H9 (cell line): ENCODE measurements at regions not wholly inside any gene's neighbourhood (a gene's known extent, or its start where the extent isn't known, plus 50 kb on each side); places are given as distances from the start of the nearest gene placed in this dataset.

Experiments used
- DNase-seq: peaks from one replicate; pipeline ENCODE4 v3.0.0-alpha.2; 2017
- H2AFZ ChIP-seq: one replicate; pipeline ENCODE4 v1.6.1; 2013; ENCODE audit warnings: mild to moderate bottlenecking, low read length, control low read depth, moderate library complexity
- H2AK5ac ChIP-seq: 2 replicates; pipeline ENCODE4 v1.6.1; 2013; ENCODE audit warnings: low read length, control low read depth, mixed read lengths; ENCODE audit not compliant: insufficient read length
- H2BK120ac ChIP-seq: one replicate; pipeline ENCODE4 v1.6.1; 2013; ENCODE audit warnings: low read depth, mild to moderate bottlenecking, low read length, control low read depth, inconsistent platforms; ENCODE audit not compliant: poor library complexity, severe bottlenecking
- H2BK12ac ChIP-seq: 2 replicates; pipeline ENCODE4 v1.6.1; 2013; ENCODE audit warnings: low read length, control low read depth, mixed read lengths, low read depth; ENCODE audit not compliant: insufficient read length
- H2BK15ac ChIP-seq: 2 replicates; pipeline ENCODE4 v1.6.1; 2013; ENCODE audit warnings: low read depth, low read length, control low read depth
- H2BK20ac ChIP-seq: one replicate; pipeline ENCODE4 v1.6.1; 2013; ENCODE audit warnings: low read depth, mild to moderate bottlenecking, low read length, control low read depth, inconsistent platforms; ENCODE audit not compliant: poor library complexity, severe bottlenecking
- H2BK5ac ChIP-seq: 2 replicates; pipeline ENCODE4 v1.6.1; 2013; ENCODE audit warnings: low read length, control low read depth, mixed read lengths; ENCODE audit not compliant: insufficient read length
- H3K14ac ChIP-seq: 2 replicates; pipeline ENCODE4 v1.6.1; 2013; ENCODE audit warnings: low read length, control low read depth; ENCODE audit not compliant: insufficient read depth
- H3K18ac ChIP-seq: 2 replicates; pipeline ENCODE4 v1.6.1; 2013; ENCODE audit warnings: low read depth, mild to moderate bottlenecking, mixed read lengths, low read length, control low read depth; ENCODE audit not compliant: insufficient read length
- H3K23ac ChIP-seq: 2 replicates; pipeline ENCODE4 v1.6.1; 2013; ENCODE audit warnings: low read length, control low read depth, mixed read lengths, low read depth; ENCODE audit not compliant: insufficient read length
- H3K23me2 ChIP-seq: 2 replicates; pipeline ENCODE4 v1.6.1; 2013; ENCODE audit warnings: low read depth, mild to moderate bottlenecking, mixed read lengths, low read length, control low read depth; ENCODE audit not compliant: insufficient read length, poor library complexity, severe bottlenecking
- H3K27ac ChIP-seq: 2 replicates; pipeline ENCODE4 v1.5.1; 2013; ENCODE audit warnings: low read length, control low read depth, mixed read lengths, low read depth; ENCODE audit not compliant: insufficient read length
- H3K27me3 ChIP-seq: 2 replicates; pipeline ENCODE4 v1.6.1; 2013; ENCODE audit warnings: low read length, control low read depth, inconsistent platforms; ENCODE audit not compliant: insufficient read depth
- H3K4ac ChIP-seq: 2 replicates; pipeline ENCODE4 v1.6.1; 2013; ENCODE audit warnings: low read depth, mild to moderate bottlenecking, control low read depth, inconsistent platforms, low read length, moderate library complexity
- H3K4me1 ChIP-seq: 2 replicates; pipeline ENCODE4 v1.6.1; 2013; ENCODE audit warnings: low read length, control low read depth, inconsistent platforms; ENCODE audit not compliant: insufficient read depth
- H3K4me2 ChIP-seq: 2 replicates; pipeline ENCODE4 v1.6.1; 2013; ENCODE audit warnings: low read length, control low read depth, mixed read lengths; ENCODE audit not compliant: insufficient read length, insufficient read depth
- H3K56ac ChIP-seq: 2 replicates; pipeline ENCODE4 v1.6.1; 2013; ENCODE audit warnings: low read depth, mild to moderate bottlenecking, mixed read lengths, low read length, control low read depth; ENCODE audit not compliant: insufficient read length
- H3K79me1 ChIP-seq: 2 replicates; pipeline ENCODE4 v1.6.1; 2013; ENCODE audit warnings: low read depth, mild to moderate bottlenecking, moderate library complexity, low read length, control low read depth, inconsistent platforms; ENCODE audit not compliant: insufficient read depth, poor library complexity, severe bottlenecking
- H3K79me2 ChIP-seq: 2 replicates; pipeline ENCODE4 v1.6.1; 2013; ENCODE audit warnings: low read length, control low read depth, inconsistent platforms; ENCODE audit not compliant: insufficient read depth
- H3K9ac ChIP-seq: 2 replicates; pipeline ENCODE4 v1.6.1; 2013; ENCODE audit warnings: low read length, control low read depth, mixed read lengths; ENCODE audit not compliant: insufficient read length; ENCODE audit errors: extremely low read depth
- H3K9me3 ChIP-seq: one replicate; pipeline ENCODE4 v1.6.1; 2013; ENCODE audit warnings: low read depth, low read length, inconsistent platforms; ENCODE audit not compliant: control insufficient read depth
- H3T11ph ChIP-seq: one replicate; pipeline ENCODE4 v1.6.1; 2013; ENCODE audit warnings: mild to moderate bottlenecking, low read length, control low read depth, inconsistent platforms
- H4K20me1 ChIP-seq: one replicate; pipeline ENCODE4 v1.6.1; 2013; ENCODE audit not compliant: control insufficient read depth, insufficient read length, insufficient read depth
- H4K5ac ChIP-seq: 2 replicates; pipeline ENCODE4 v1.6.1; 2013; ENCODE audit warnings: low read depth, mild to moderate bottlenecking, mixed read lengths, low read length, control low read depth; ENCODE audit not compliant: insufficient read length
- H4K8ac ChIP-seq: replicated peaks from 2 replicates; pipeline ENCODE4 v1.6.1; 2013; ENCODE audit warnings: low read length, control low read depth, mixed read lengths, low read depth; ENCODE audit not compliant: insufficient read length
- H4K91ac ChIP-seq: 2 replicates; pipeline ENCODE4 v1.6.1; 2013; ENCODE audit warnings: low read depth, mild to moderate bottlenecking, moderate library complexity, mixed read lengths, low read length, control low read depth; ENCODE audit not compliant: insufficient read length
- H3K27ac Mint-ChIP-seq, 3 experiments: 2 replicates in 2 of 3; 3 replicates in 1 of 3; pipeline ENCODE4 v1.8.0; 2020 to 2021; ENCODE audit warnings: mixed read lengths in 3 of 3, mild to moderate bottlenecking in 1 of 3, moderate library complexity in 1 of 3
- H3K27me3 Mint-ChIP-seq: 2 replicates; pipeline ENCODE4 v1.8.0; 2021; ENCODE audit warnings: low read depth, mild to moderate bottlenecking, moderate library complexity, mixed read lengths
- H3K36me3 Mint-ChIP-seq, 3 experiments: 2 replicates in 2 of 3; 3 replicates in 1 of 3; pipeline ENCODE4 v1.8.0; 2020 to 2021; ENCODE audit warnings: low read depth in 3 of 3, mixed read lengths in 3 of 3; ENCODE audit not compliant: insufficient read depth in 1 of 3
- H3K4me1 Mint-ChIP-seq, 2 experiments: 2 replicates each; pipeline ENCODE4 v1.8.0; 2020; ENCODE audit warnings: mixed read lengths in 2 of 2
- H3K4me3 Mint-ChIP-seq, 2 experiments: 2 replicates in 1 of 2; 3 replicates in 1 of 2; pipeline ENCODE4 v1.8.0; 2020 to 2021; ENCODE audit warnings: mild to moderate bottlenecking in 2 of 2, mixed read lengths in 2 of 2, moderate library complexity in 1 of 2
- H3K9me3 Mint-ChIP-seq, 2 experiments: 2 replicates in 1 of 2; 3 replicates in 1 of 2; pipeline ENCODE4 v1.8.0; 2020; ENCODE audit warnings: mild to moderate bottlenecking in 2 of 2, mixed read lengths in 2 of 2, moderate library complexity in 1 of 2
- CTCF ChIP-seq: fragments of 200-600 bp; sonication (generic); conservative IDR thresholded peaks from 3 replicates; pipeline ENCODE4 v1.8.0; 2021; ENCODE audit warnings: antibody characterized with exemption, mild to moderate bottlenecking
- WGBS: extraction: QIAGEN DNeasy Blood & Tissue Kit; methylation state at CpG from one replicate; pipeline ENCODE4 v1.1.7; 2013; ENCODE audit warnings: missing lambda C conversion rate, low lambda C conversion rate, mixed read lengths; ENCODE audit not compliant: insufficient read length; ENCODE audit errors: extremely low coverage; 5-methylcytosine and 5-hydroxymethylcytosine counted together

DNA sequence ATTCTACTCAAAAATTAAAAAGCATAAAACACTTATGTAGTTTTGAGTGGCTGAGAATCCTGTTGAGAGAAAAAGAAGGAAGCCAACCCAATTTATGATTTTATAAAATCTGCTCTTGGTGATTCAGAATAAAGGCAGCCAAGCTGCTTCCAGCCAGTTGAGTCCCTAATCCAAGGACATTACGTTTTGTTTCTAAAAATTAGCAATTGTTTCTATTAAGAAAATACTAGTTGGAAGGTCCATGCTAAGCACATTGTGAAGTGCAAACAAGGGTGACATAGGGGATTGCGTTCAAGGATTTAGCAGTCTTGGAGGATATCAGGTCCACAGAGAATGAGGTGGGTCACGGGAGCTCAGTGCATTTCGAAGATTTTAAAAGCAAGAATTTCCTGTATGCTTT lies 987.7 kb downstream of the TYW1 start:
- H3K36me3 Mint-ChIP-seq: no peaks in the 10 kb centered on the region; a peak in 1 of 7 replicates
- no peak overlapping the region for H3K27ac ChIP-seq
- no peaks in the 10 kb centered on the region for H3K79me1 ChIP-seq

More for the DNA sequence above, 987.7 kb downstream of the TYW1 start:
- no peak overlapping the region for H2BK15ac ChIP-seq
- no peak overlapping the region for H3K9ac ChIP-seq
- Mint-ChIP-seq H3K27me3 (no peaks in the 10 kb centered on the region), H3K9me3 (no peaks in the 10 kb centered on the region; a peak in 3 of 5 replicates), H3K4me1 (0 out of 4 replicates have a peak, but pooled peaks cover 0 to 2% of the 10 kb centered on the region in 2 experiments), H3K4me3 (no peak overlapping the region), H3K27ac (no peak overlapping the region)
- no peak for TF ChIP-seq CTCF
- no peak overlapping the region for H3K18ac ChIP-seq
- no peaks in the 10 kb centered on the region for H3K9me3 ChIP-seq
- no peak overlapping the region for H3K23ac ChIP-seq
- no peaks in the 10 kb centered on the region for H4K20me1 ChIP-seq
- H4K91ac ChIP-seq: no peak overlapping the region
- H3K23me2 ChIP-seq: no peaks in the 10 kb centered on the region
- H4K5ac ChIP-seq: no peak overlapping the region
- H3K4me2 ChIP-seq: no peak overlapping the region
- no peaks in the 10 kb centered on the region for H3K27me3 ChIP-seq
- DNase-seq: no peak
- no peak overlapping the region for H3K4ac ChIP-seq
- no peaks in the 10 kb centered on the region for H3K4me1 ChIP-seq
- no peaks in the 10 kb centered on the region for H3K79me2 ChIP-seq
- no peak overlapping the region for H2AFZ ChIP-seq
- no peak overlapping the region for H4K8ac ChIP-seq
- WGBS: no CpG with 5 or more reads among the region's 4 CpGs
- no peak overlapping the region for H3T11ph ChIP-seq
- H2BK5ac ChIP-seq: no peak overlapping the region
- H2BK20ac ChIP-seq: no peak overlapping the region
- no peak overlapping the region for H3K14ac ChIP-seq
- H3K56ac ChIP-seq: no peak overlapping the region
- H2AK5ac ChIP-seq: no peak overlapping the region
- no peak overlapping the region for H2BK120ac ChIP-seq
- H2BK12ac ChIP-seq: no peak overlapping the region
